ENCODE measurements at regions not wholly inside any gene's neighbourhood (a gene's known extent, or its start where the extent isn't known, plus 50 kb on each side); places are given as distances from the start of the nearest gene placed in this dataset.
"Not testable (repeated sequence)": the region's sequence is repeated elsewhere in the genome, so short reads cannot be mapped to it uniquely, and the experiment has no call there.

- no peak for DNase-seq
Measured at GRCh38 chr3:65303431-65303830, 615.6 kb upstream of the ADAMTS9 start.

- no peak for DNase-seq
Measured at GRCh38 chr3:65291448-65292125, 603.8 kb upstream of the ADAMTS9 start.

- DNase-seq = no peak
Measured at GRCh38 chr3:65288776-65289175, 601.0 kb upstream of the ADAMTS9 start.

- no peak for DNase-seq
Measured at GRCh38 chr3:65285956-65286355, 598.2 kb upstream of the ADAMTS9 start.

GRCh38 chr3:65284961-65285360, 597.2 kb upstream of the ADAMTS9 start:
- no peak for DNase-seq

- DNase-seq = no peak
Measured at GRCh38 chr3:65284546-65284945, 596.7 kb upstream of the ADAMTS9 start.

- no peak for DNase-seq
Measured at GRCh38 chr3:65279225-65279782, 591.5 kb upstream of the ADAMTS9 start.

- DNase-seq = no peak
Measured at GRCh38 chr3:65277798-65278197, 590.0 kb upstream of the ADAMTS9 start.

GRCh38 chr3:65276551-65276950, 588.8 kb upstream of the ADAMTS9 start:
- DNase-seq = peak in 1 of 51 donors; percentile 1

GRCh38 chr3:65268426-65268825, 580.6 kb upstream of the ADAMTS9 start:
- DNase-seq = no peak

- no peak for DNase-seq
Measured at GRCh38 chr3:65265942-65266590, 578.3 kb upstream of the ADAMTS9 start.

GRCh38 chr3:65265511-65265910, 577.7 kb upstream of the ADAMTS9 start:
- DNase-seq = no peak

- DNase-seq = no peak
Measured at GRCh38 chr3:65262548-65262947, 574.7 kb upstream of the ADAMTS9 start.

GRCh38 chr3:65259946-65260345, 572.1 kb upstream of the ADAMTS9 start:
- no peak for DNase-seq

GRCh38 chr3:65252914-65253313, 565.1 kb upstream of the ADAMTS9 start:
- not testable (repeated sequence) for DNase-seq

GRCh38 chr3:65252266-65252665, 564.5 kb upstream of the ADAMTS9 start:
- DNase-seq = no peak

GRCh38 chr3:65251375-65251774, 563.6 kb upstream of the ADAMTS9 start:
- no peak for DNase-seq

- DNase-seq = no peak
Measured at GRCh38 chr3:65246561-65246960, 558.8 kb upstream of the ADAMTS9 start.

- peak in 1 of 51 donors; percentile 39 for DNase-seq
Measured at GRCh38 chr3:65245133-65246063, 557.6 kb upstream of the ADAMTS9 start.

- no peak for DNase-seq
Measured at GRCh38 chr3:65240366-65240765, 552.6 kb upstream of the ADAMTS9 start.

GRCh38 chr3:65238652-65239051, 550.9 kb upstream of the ADAMTS9 start:
- no peak for DNase-seq

GRCh38 chr3:65234499-65234898, 546.7 kb upstream of the ADAMTS9 start:
- no peak for DNase-seq
